HEK293T (cell line): ENCODE measurements at regions not wholly inside any gene's neighbourhood (a gene's known extent, or its start where the extent isn't known, plus 50 kb on each side); places are given as distances from the start of the nearest gene placed in this dataset.

ENCODE experiments used
- CTCF ChIA-PET: fragments of 350-600 bp; formaldehyde crosslinking; extraction: SDS; loops from one replicate; lab custom pipeline; 2021; ENCODE audit warnings: antibody characterized with exemption, inconsistent platforms; lab: Yijun Ruan, JAX
- POLR2A ChIA-PET: fragments of 350-600 bp; formaldehyde crosslinking; extraction: SDS; loops from one replicate; lab custom pipeline; 2020; ENCODE audit warnings: antibody characterized with exemption, inconsistent platforms; lab: Yijun Ruan, JAX
- DNase-seq: peaks from one replicate; pipeline ENCODE4 v3.0.0; 2012; ENCODE audit warnings: mixed read lengths; ENCODE audit errors: extremely low spot score
- ARNT ChIP-seq: fragments of 450-650 bp; IDR thresholded peaks from 2 replicates; pipeline ENCODE4 v1.6.1; 2017; ENCODE audit warnings: mild to moderate bottlenecking
- BHLHE40 ChIP-seq: fragments of 450-650 bp; IDR thresholded peaks from 2 replicates; pipeline ENCODE4 v1.6.1; 2016; ENCODE audit warnings: mild to moderate bottlenecking, moderate library complexity, borderline replicate concordance
- CTBP1 ChIP-seq: fragments of 450-650 bp; IDR thresholded peaks from 2 replicates; pipeline ENCODE4 v1.6.1; 2016; ENCODE audit warnings: borderline replicate concordance
- ELF4 ChIP-seq: fragments of 450-650 bp; IDR thresholded peaks from 2 replicates; pipeline ENCODE4 v1.6.1; 2017; ENCODE audit warnings: antibody characterized with exemption
- FOXA1 ChIP-seq: fragments of 450-650 bp; IDR thresholded peaks from 2 replicates; pipeline ENCODE4 v1.6.1; 2016; ENCODE audit warnings: mild to moderate bottlenecking
- FOXK2 ChIP-seq: fragments of 450-650 bp; IDR thresholded peaks from 2 replicates; pipeline ENCODE4 v1.6.1; 2016; ENCODE audit warnings: mild to moderate bottlenecking
- FOXM1 ChIP-seq: fragments of 450-650 bp; IDR thresholded peaks from 2 replicates; pipeline ENCODE4 v1.6.1; 2017; ENCODE audit warnings: mild to moderate bottlenecking, borderline replicate concordance
- HDGF ChIP-seq: fragments of 450-650 bp; IDR thresholded peaks from 2 replicates; pipeline ENCODE4 v1.6.1; 2017; ENCODE audit warnings: antibody characterized with exemption, borderline replicate concordance
- L3MBTL2 ChIP-seq: fragments of 450-650 bp; conservative IDR thresholded peaks from 2 replicates; pipeline ENCODE4 v1.6.1; 2016; ENCODE audit warnings: mild to moderate bottlenecking
- LEF1 ChIP-seq: fragments of 450-650 bp; IDR thresholded peaks from 2 replicates; pipeline ENCODE4 v1.6.1; 2017; ENCODE audit warnings: mild to moderate bottlenecking, borderline replicate concordance
- NFRKB ChIP-seq: fragments of 450-650 bp; IDR thresholded peaks from 2 replicates; pipeline ENCODE4 v1.6.1; 2016; ENCODE audit warnings: mild to moderate bottlenecking, moderate library complexity
- PKNOX1 ChIP-seq: fragments of 450-650 bp; IDR thresholded peaks from 2 replicates; pipeline ENCODE4 v1.6.1; 2016
- SP1 ChIP-seq: fragments of 450-650 bp; IDR thresholded peaks from 2 replicates; pipeline ENCODE4 v1.6.1; 2017
- SUZ12 ChIP-seq: fragments of 450-650 bp; IDR thresholded peaks from 2 replicates; pipeline ENCODE4 v1.6.1; 2016; ENCODE audit warnings: mild to moderate bottlenecking
- TARDBP ChIP-seq: fragments of 450-650 bp; IDR thresholded peaks from 2 replicates; pipeline ENCODE4 v1.6.1; 2016
- ZNF384 ChIP-seq: fragments of 450-650 bp; IDR thresholded peaks from 2 replicates; pipeline ENCODE4 v1.6.1; 2016

DNA sequence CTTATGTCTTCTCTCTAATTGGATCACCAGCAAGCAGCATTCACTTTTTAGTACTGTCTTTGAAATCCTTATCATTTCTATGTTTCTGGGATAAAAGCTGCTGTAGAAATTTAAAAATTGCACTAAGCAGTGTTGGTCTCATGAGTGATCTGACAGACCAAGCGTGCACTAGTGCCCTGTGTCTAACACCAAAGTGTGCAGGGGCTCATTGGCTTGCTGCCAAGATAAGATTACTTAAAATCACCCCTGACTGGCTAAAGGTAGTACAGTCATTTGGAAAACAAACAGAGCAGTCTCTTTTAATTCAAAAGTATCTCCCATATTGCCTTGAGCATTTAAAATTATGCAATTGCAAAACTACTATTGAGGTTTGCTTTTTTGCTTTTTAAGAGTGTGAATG lies 304.6 kb downstream of the ARAP2 start:
- TF ChIP-seq NFRKB: no peak
- no peak for TF ChIP-seq ARNT
- no peak for TF ChIP-seq HDGF
- no peak for TF ChIP-seq SP1
- TF ChIP-seq ZNF384: no peak
- no peak for TF ChIP-seq CTBP1
- no peak for TF ChIP-seq TARDBP
- TF ChIP-seq LEF1: no peak
- no peak for TF ChIP-seq ELF4
- TF ChIP-seq PKNOX1: no peak
- TF ChIP-seq FOXK2: no peak
- no peak for TF ChIP-seq BHLHE40
- TF ChIP-seq FOXA1: no peak
- DNase-seq: no peak
- CTCF ChIA-PET: no interaction called here
- POLR2A ChIA-PET: no interaction called here

DNA sequence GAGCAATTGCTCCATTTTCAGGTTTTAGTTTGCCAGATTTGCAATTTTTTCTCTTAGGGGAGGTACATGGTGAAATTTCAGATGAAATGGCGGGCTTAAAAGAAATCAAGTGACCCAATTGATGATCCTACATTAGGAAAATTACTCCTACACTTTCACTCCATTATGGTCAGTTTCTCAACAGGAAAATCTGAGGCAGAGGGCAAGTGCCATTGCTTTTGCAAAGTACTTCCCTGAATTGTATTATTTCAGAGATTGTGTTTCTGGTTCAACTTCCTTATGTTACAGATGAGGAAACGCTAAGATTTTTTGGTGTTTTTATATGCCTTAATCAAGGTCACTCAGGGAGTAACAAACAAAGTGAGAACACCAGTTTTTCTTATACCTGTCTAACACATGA lies 302.2 kb downstream of the ARAP2 start:
- DNase-seq: no peak
- CTCF ChIA-PET: no interaction called here
- POLR2A ChIA-PET: no interaction called here
- TF ChIP-seq ARNT (no peak), SUZ12 (no peak), ZNF384 (no peak), L3MBTL2 (no peak), SP1 (no peak), FOXM1 (no peak)

DNA sequence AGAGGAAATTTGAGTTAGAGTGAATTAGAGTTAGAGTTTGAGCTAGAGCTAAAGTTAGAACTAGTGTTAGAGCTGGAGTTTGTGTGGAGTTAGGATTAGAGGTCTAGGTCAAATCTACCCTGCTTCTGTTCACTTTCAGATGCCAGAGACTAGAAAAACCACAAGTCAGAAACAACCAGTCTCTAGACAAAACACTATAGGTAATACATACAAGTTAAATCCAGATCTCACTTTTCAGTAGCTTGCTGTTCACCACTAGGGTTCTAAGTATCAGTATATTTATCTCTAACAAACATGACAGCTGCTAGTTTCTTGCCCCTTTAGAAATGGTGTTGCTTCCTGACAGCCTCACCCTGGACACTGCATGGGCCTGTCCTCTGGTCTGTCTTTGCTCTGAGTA lies 300.7 kb downstream of the ARAP2 start:
- no peak for DNase-seq
- CTCF ChIA-PET: no interaction called here
- TF ChIP-seq L3MBTL2 (no peak), ARNT (no peak), ZNF384 (no peak), BHLHE40 (no peak), LEF1 (no peak), TARDBP (no peak), FOXA1 (no peak), ELF4 (no peak)
- POLR2A ChIA-PET: no interaction called here

GRCh38 chr4:35948171-35948570 lies 296.1 kb downstream of the ARAP2 start:
- TF ChIP-seq PKNOX1 (no peak), ARNT (no peak), NFRKB (no peak), BHLHE40 (no peak), FOXK2 (no peak), FOXA1 (no peak), SP1 (no peak), FOXM1 (no peak), L3MBTL2 (no peak), SUZ12 (no peak), ZNF384 (no peak), HDGF (no peak), ELF4 (no peak), CTBP1 (no peak), TARDBP (no peak)
- CTCF ChIA-PET: no interaction called here
- DNase-seq: no peak
- POLR2A ChIA-PET: no interaction called here

DNA sequence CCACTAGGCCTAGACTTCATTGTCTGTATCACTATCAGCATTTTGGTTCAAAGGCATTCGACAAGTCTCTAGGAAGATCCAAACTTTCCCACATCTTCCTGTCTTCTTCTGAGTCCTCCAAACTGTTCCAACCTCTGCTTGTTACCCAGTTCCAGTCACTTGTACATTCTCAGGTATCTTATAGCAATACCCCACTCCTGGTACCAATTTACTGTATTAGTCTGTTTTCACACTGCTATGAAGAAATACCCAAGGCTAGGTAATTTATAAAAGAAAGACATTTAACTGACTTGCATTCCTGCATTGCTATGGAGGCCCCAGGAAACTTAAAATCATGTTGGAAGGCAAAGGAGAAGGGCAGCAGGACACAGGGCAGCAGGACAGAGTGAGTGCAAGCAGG lies 293.9 kb downstream of the ARAP2 start:
- TF ChIP-seq FOXM1: no peak
- no peak for TF ChIP-seq SP1
- TF ChIP-seq TARDBP: no peak
- TF ChIP-seq LEF1: no peak
- no peak for TF ChIP-seq L3MBTL2
- no peak for TF ChIP-seq ARNT
- ChIA-PET POLR2A (no interaction called here), CTCF (no interaction called here)
- no peak for DNase-seq

DNA sequence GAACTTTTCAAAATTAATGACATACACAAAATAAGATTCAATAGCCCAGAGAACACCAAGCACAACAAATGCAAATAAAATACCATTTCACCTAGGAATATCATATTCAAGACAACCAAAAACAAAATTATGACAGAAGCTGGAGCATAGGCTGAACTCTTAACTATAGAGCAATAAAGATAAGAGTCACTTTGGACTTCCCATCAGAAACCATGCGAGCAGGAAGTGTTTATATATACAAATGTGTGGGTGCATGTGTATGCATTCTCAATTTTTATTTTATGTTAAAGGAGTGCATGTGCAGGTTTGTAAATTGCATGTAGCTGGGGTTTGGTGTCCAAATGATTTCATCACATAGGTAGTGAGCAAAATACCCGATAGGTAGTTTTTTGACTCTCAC lies 291.6 kb downstream of the ARAP2 start:
- CTCF ChIA-PET: no interaction called here
- POLR2A ChIA-PET: no interaction called here
- no peak for DNase-seq
- TF ChIP-seq ARNT (no peak), ZNF384 (no peak), FOXA1 (no peak), SP1 (no peak), HDGF (no peak), NFRKB (no peak), ELF4 (no peak), PKNOX1 (no peak), LEF1 (no peak), TARDBP (no peak), CTBP1 (no peak), SUZ12 (no peak), L3MBTL2 (no peak), FOXK2 (no peak), FOXM1 (no peak), BHLHE40 (no peak)

DNA sequence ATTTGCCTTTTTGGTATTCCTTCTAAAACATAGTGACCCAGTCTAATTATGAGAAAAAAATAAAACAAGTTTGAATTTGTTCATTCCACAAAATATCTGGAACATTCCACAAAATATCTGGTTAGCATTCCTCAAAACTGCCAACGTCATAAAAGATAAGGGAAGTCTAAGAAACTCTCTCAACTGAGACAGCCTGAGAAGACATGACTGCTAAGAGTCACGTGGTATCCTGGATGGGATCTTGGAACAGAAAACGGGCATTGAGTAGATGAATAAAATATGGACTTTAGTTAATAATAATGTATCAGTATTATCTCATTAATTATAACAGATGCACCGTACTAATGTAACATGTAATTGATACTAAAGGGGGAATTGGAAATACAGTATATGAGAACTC lies 280.9 kb downstream of the ARAP2 start:
- ChIA-PET CTCF (no interaction called here), POLR2A (no interaction called here)
- no peak for DNase-seq
- no peak for TF ChIP-seq LEF1
- TF ChIP-seq L3MBTL2: no peak
- TF ChIP-seq FOXM1: no peak
- TF ChIP-seq BHLHE40: no peak
- no peak for TF ChIP-seq SP1
- TF ChIP-seq TARDBP: no peak
- TF ChIP-seq FOXK2: no peak
- no peak for TF ChIP-seq ZNF384
- TF ChIP-seq CTBP1: no peak
- TF ChIP-seq FOXA1: no peak
- no peak for TF ChIP-seq PKNOX1
- no peak for TF ChIP-seq SUZ12
- no peak for TF ChIP-seq HDGF
- no peak for TF ChIP-seq ELF4
- no peak for TF ChIP-seq ARNT
- no peak for TF ChIP-seq NFRKB
